GM13977 (cell line): ENCODE measurements at regions not wholly inside any gene's neighbourhood (a gene's known extent, or its start where the extent isn't known, plus 50 kb on each side); places are given as distances from the start of the nearest gene placed in this dataset.
A peak's percentile ranks its signal among the peaks of the same experiment; 100 is the strongest.

Source experiments
- DNase-seq: peaks from one replicate; pipeline ENCODE4 v3.0.0; 2012; ENCODE audit warnings: low spot score
- CTCF ChIP-seq: IDR thresholded peaks from 2 replicates; pipeline ENCODE4 v1.5.1; 2012; ENCODE audit warnings: mild to moderate bottlenecking, control low read depth; ENCODE audit not compliant: insufficient read depth; ENCODE audit errors: extremely low read depth, missing control alignments
- in situ Hi-C: fragments of 300-500 bp; cut with MboI; formaldehyde crosslinking; loops from one replicate; pipeline ENCODE4 v1.12.0; 2022; ENCODE audit warnings: low sequenced_read_pairs, low pct_unique_long_range_greater_than_20kb, mixed read lengths, inconsistent platforms; ENCODE audit not compliant: unreplicated experiment

- in situ Hi-C loops, result no loop called here
- TF ChIP-seq CTCF, result no peak
- no peak for DNase-seq
These were observed 705.6 kb upstream of the ID2 start for GRCh38 chr2:7976206-7976605.

GRCh38 chr2:7977981-7978380 is 703.9 kb upstream of the ID2 start:
- DNase-seq, result no peak
- in situ Hi-C loops, result no loop called here
- no peak for TF ChIP-seq CTCF

GRCh38 chr2:7982054-7982453 is 699.8 kb upstream of the ID2 start:
- in situ Hi-C loops, result no loop called here
- DNase-seq, result no peak
- TF ChIP-seq CTCF, result no peak

- in situ Hi-C loops, result no loop called here
- no peak for DNase-seq
- no peak for TF ChIP-seq CTCF
These were observed 698.4 kb upstream of the ID2 start for GRCh38 chr2:7983451-7983850.

GRCh38 chr2:7983912-7984311 is 697.9 kb upstream of the ID2 start:
- in situ Hi-C loops, result no loop called here
- DNase-seq, result no peak
- no peak for TF ChIP-seq CTCF

GRCh38 chr2:7984693-7985353 is 697.0 kb upstream of the ID2 start:
- TF ChIP-seq CTCF, result no peak
- DNase-seq, result peak; percentile 46

GRCh38 chr2:7986431-7986830 is 695.4 kb upstream of the ID2 start:
- TF ChIP-seq CTCF, result no peak
- in situ Hi-C loops, result no loop called here
- no peak for DNase-seq

More at GRCh38 chr2:7984693-7985353, 697.0 kb upstream of the ID2 start:
- in situ Hi-C loops, result no loop called here
